GM12865 (cell line): ENCODE measurements at regions not wholly inside any gene's neighbourhood (a gene's known extent, or its start where the extent isn't known, plus 50 kb on each side); places are given as distances from the start of the nearest gene placed in this dataset.

Source experiments
- DNase-seq: peaks from one replicate; pipeline ENCODE4 v3.0.0; 2010; ENCODE audit warnings: low read depth
- H3K4me3 ChIP-seq: 2 replicates; pipeline ENCODE4 v1.5.1; 2011; ENCODE audit warnings: mild to moderate bottlenecking, low read depth, low read length, control low read depth
- CTCF ChIP-seq: IDR thresholded peaks from 2 replicates; pipeline ENCODE4 v1.5.1; 2011; ENCODE audit warnings: low read length, control low read depth, low read depth, inconsistent platforms; ENCODE audit not compliant: insufficient read depth; ENCODE audit errors: missing control alignments

- no peak for DNase-seq
- TF ChIP-seq CTCF, result no peak
- no peak overlapping the region for H3K4me3 ChIP-seq
Measured at GRCh38 chr4:185881430-185881829, 69.4 kb upstream of the SORBS2 start.

GRCh38 chr4:185883591-185883990, 71.6 kb upstream of the SORBS2 start:
- H3K4me3 ChIP-seq, result no peak overlapping the region
- no peak for DNase-seq
- TF ChIP-seq CTCF, result no peak

GRCh38 chr4:185885075-185885474, 73.1 kb upstream of the SORBS2 start:
- no peak for DNase-seq
- no peak overlapping the region for H3K4me3 ChIP-seq
- TF ChIP-seq CTCF, result no peak

GRCh38 chr4:185885604-185886003, 73.6 kb upstream of the SORBS2 start:
- no peak for TF ChIP-seq CTCF
- no peak overlapping the region for H3K4me3 ChIP-seq
- DNase-seq, result no peak

- DNase-seq, result no peak
- H3K4me3 ChIP-seq, result no peak overlapping the region
- no peak for TF ChIP-seq CTCF
Measured at GRCh38 chr4:185886832-185887524, 75.0 kb upstream of the SORBS2 start.

- TF ChIP-seq CTCF, result no peak
- H3K4me3 ChIP-seq, result no peak overlapping the region
- no peak for DNase-seq
Measured at GRCh38 chr4:185888676-185889075, 76.7 kb upstream of the SORBS2 start.

- no peak overlapping the region for H3K4me3 ChIP-seq
- TF ChIP-seq CTCF, result no peak
- no peak for DNase-seq
Measured at GRCh38 chr4:185889585-185889984, 77.6 kb upstream of the SORBS2 start.
